ENCODE measurements at regions not wholly inside any gene's neighbourhood (a gene's known extent, or its start where the extent isn't known, plus 50 kb on each side); places are given as distances from the start of the nearest gene placed in this dataset.

- Histone ChIP-seq H3K4me3 (ENCODE audit: low read depth in 2 of 2, low read length in 2 of 2) (no peak overlapping the region), H3K4me1 (ENCODE audit: control insufficient read depth, insufficient read depth, low read length) (peaks cover 24% of the 10 kb centered on the region), H3K9me3 (ENCODE audit: control insufficient read depth, insufficient read depth, low read depth, low read length) (no peaks in the 10 kb centered on the region), H3K27ac (ENCODE audit: low read length) (peak overlapping the region; percentile 81; the same call in 1 of the 2 replicates), H3K36me3 (ENCODE audit: control insufficient read depth, insufficient read depth, low read length) (no peaks in the 10 kb centered on the region), H3K27me3 (ENCODE audit: control insufficient read depth, insufficient read depth, low read length) (no peaks in the 10 kb centered on the region)
- in situ Hi-C loops (cut with HindIII; ENCODE audit: low pct_unique_long_range_greater_than_20kb, low sequenced_read_pairs) (no loop called here), intact Hi-C loops (cut with micrococcal nuclease; ENCODE audit: unreplicated experiment) (no loop called here)
- POLR2A ChIA-PET: no interaction called here
- no peak for ATAC-seq
- CTCF ChIA-PET: no interaction called here
- BruUV-seq (replicated peaks): no TSS peak
- TF ChIP-seq POLR2AphosphoS5 (IDR thresholded peaks at IDR 0.05; ENCODE audit: low read depth, low read length) (no peak), CTCF (IDR thresholded peaks at IDR 0.05) (no peak), TCF7L2 (IDR thresholded peaks at IDR 0.05; ENCODE audit: low read depth, low read length) (no peak), SIN3A (IDR thresholded peaks at IDR 0.05; ENCODE audit: borderline replicate concordance, insufficient read depth, low read depth, low read length) (no peak), REST (IDR thresholded peaks at IDR 0.05; ENCODE audit: insufficient read depth in 1 of 2, low read depth in 2 of 2, low read length in 1 of 2) (no peak)
- no peak for DNase-seq (ENCODE audit: low read depth, low spot score)
Measured at GRCh38 chr10:3871424-3871996, 86.5 kb upstream of the KLF6 start.

GRCh38 chr10:3869036-3869435 is 84.0 kb upstream of the KLF6 start:
- in situ Hi-C loops (cut with HindIII; ENCODE audit: low pct_unique_long_range_greater_than_20kb, low sequenced_read_pairs): no loop called here
- no peaks in the 10 kb centered on the region for H3K27me3 ChIP-seq (ENCODE audit: control insufficient read depth, insufficient read depth, low read length)
- no TSS peak for BruUV-seq (replicated peaks)
- peak overlapping the region; percentile 72; the same call in 1 of the 2 replicates for H3K27ac ChIP-seq (ENCODE audit: low read length)
- ChIA-PET POLR2A (interaction anchor here (1.2 kb wide), 1 partner anchor 16 kb away, joined by 3 read pairs; no protein-coding TSS in a partner anchor), CTCF (no interaction called here)
- no peak for DNase-seq (ENCODE audit: low read depth, low spot score)
- peaks cover 10% of the 10 kb centered on the region for H3K4me1 ChIP-seq (ENCODE audit: control insufficient read depth, insufficient read depth, low read length)
- intact Hi-C loops (cut with micrococcal nuclease; ENCODE audit: unreplicated experiment): no loop called here
- H3K36me3 ChIP-seq (ENCODE audit: control insufficient read depth, insufficient read depth, low read length): no peaks in the 10 kb centered on the region
- no peak for ATAC-seq
- H3K9me3 ChIP-seq (ENCODE audit: control insufficient read depth, insufficient read depth, low read depth, low read length): no peaks in the 10 kb centered on the region
- no peak overlapping the region for H3K4me3 ChIP-seq (ENCODE audit: low read depth in 2 of 2, low read length in 2 of 2)
- TF ChIP-seq POLR2AphosphoS5 (IDR thresholded peaks at IDR 0.05; ENCODE audit: low read depth, low read length) (no peak), CTCF (IDR thresholded peaks at IDR 0.05) (no peak), REST (IDR thresholded peaks at IDR 0.05; ENCODE audit: insufficient read depth in 1 of 2, low read depth in 2 of 2, low read length in 1 of 2) (no peak), SIN3A (IDR thresholded peaks at IDR 0.05; ENCODE audit: borderline replicate concordance, insufficient read depth, low read depth, low read length) (no peak), TCF7L2 (IDR thresholded peaks at IDR 0.05; ENCODE audit: low read depth, low read length) (no peak)

All from Panc1 (cell line).